Gastroesophageal sphincter (tissue), 4 donors: ENCODE measurements at regions not wholly inside any gene's neighbourhood (a gene's known extent, or its start where the extent isn't known, plus 50 kb on each side); places are given as distances from the start of the nearest gene placed in this dataset.

Source experiments
- ATAC-seq: fragments of 150-250 bp; one replicate; pipeline ENCODE4 v1.9.1; 2016; ENCODE audit warnings: mild to moderate bottlenecking, moderate library complexity
- H3K27ac ChIP-seq, 4 donors: fragments of 200-600 bp; sonication (generic) in 3 of 4; 1 replicate in 3 of 4; 2 replicates in 1 of 4; pipeline ENCODE4 v1.5.1; 2016 to 2019
- H3K27me3 ChIP-seq: fragments of 200-600 bp; sonication (generic); one replicate; pipeline ENCODE4 v1.5.1; 2019
- H3K36me3 ChIP-seq, 2 donors: fragments of 200-600 bp; sonication (generic); one replicate each; pipeline ENCODE4 v1.5.1; 2019; ENCODE audit warnings: control low read depth in 1 of 2
- H3K4me1 ChIP-seq, 3 donors: fragments of 200-600 bp; sonication (generic); 1 replicate in 2 of 3; 2 replicates in 1 of 3; pipeline ENCODE4 v1.5.1; 2016 to 2019; ENCODE audit warnings: control low read depth in 2 of 3
- H3K4me3 ChIP-seq, 2 donors: fragments of 200-600 bp; sonication (generic); one replicate each; pipeline ENCODE4 v1.5.1; 2019; ENCODE audit warnings: mild to moderate bottlenecking in 1 of 2, moderate library complexity in 1 of 2
- H3K9me3 ChIP-seq, 3 donors: fragments of 200-600 bp; sonication (generic); one replicate each; pipeline ENCODE4 v1.5.1; 2017 to 2019; ENCODE audit warnings: control low read depth in 2 of 3
- CTCF ChIP-seq, 4 experiments: fragments of 200-600 bp in 2 of 4; fragments of 450-650 bp in 2 of 4; sonication (generic) in 1 of 4; IDR thresholded peaks; one replicate each; pipeline ENCODE4 v1.5.1; 2017 to 2019; ENCODE audit warnings: antibody characterized with exemption in 4 of 4, mild to moderate bottlenecking in 2 of 4, moderate library complexity in 2 of 4
- EP300 ChIP-seq: sonication (generic); formaldehyde crosslinking; IDR thresholded peaks from one replicate; pipeline ENCODE4 v1.6.1; 2017; ENCODE audit warnings: antibody characterized with exemption, mild to moderate bottlenecking
- POLR2A ChIP-seq, 2 donors: fragments of 450-650 bp; IDR thresholded peaks; one replicate each; pipeline ENCODE4 v1.6.1; 2017; ENCODE audit warnings: antibody characterized with exemption in 2 of 2, mild to moderate bottlenecking in 2 of 2, moderate library complexity in 1 of 2
- POLR2AphosphoS5 ChIP-seq: sonication (generic); formaldehyde crosslinking; IDR thresholded peaks from one replicate; pipeline ENCODE4 v1.6.1; 2017; ENCODE audit warnings: antibody characterized with exemption
- WGBS, 2 donors: methylation state at CpG; one replicate each; pipeline ENCODE4 v1.1.5; 2018; ENCODE audit warnings: low coverage in 1 of 2; 5-methylcytosine and 5-hydroxymethylcytosine counted together

GRCh38 chr5:110965773-110966581, 105.5 kb upstream of the TSLP start:
- Histone ChIP-seq H3K27me3 (no peaks in the 10 kb centered on the region), H3K27ac (no peak overlapping the region), H3K9me3 (no peaks in the 10 kb centered on the region), H3K4me1 (peaks cover 0 to 15% (median 0%) of the 10 kb centered on the region in 3 donors), H3K36me3 (no peaks in the 10 kb centered on the region), H3K4me3 (no peak overlapping the region)
- 28 to 38% methylated on average over 3 of the region's 3 CpGs for WGBS, 2 donors
- no peak for TF ChIP-seq CTCF (IDR thresholded peaks at IDR 0.05)
- no peak for TF ChIP-seq POLR2AphosphoS5
- TF ChIP-seq EP300 = no peak
- no peak for TF ChIP-seq POLR2A (IDR thresholded peaks at IDR 0.05)
- ATAC-seq = no peak

- no peak for TF ChIP-seq POLR2A (IDR thresholded peaks at IDR 0.05)
- no peak for TF ChIP-seq CTCF (IDR thresholded peaks at IDR 0.05)
- TF ChIP-seq EP300 = no peak
- no peak for TF ChIP-seq POLR2AphosphoS5
Measured at GRCh38 chr5:110968246-110969005, 103.1 kb upstream of the TSLP start.

GRCh38 chr5:110969502-110969901, 102.0 kb upstream of the TSLP start:
- 40 to 46% methylated on average over 3 of the region's 3 CpGs for WGBS, 2 donors

More at GRCh38 chr5:110968246-110969005, 103.1 kb upstream of the TSLP start:
- H3K27ac ChIP-seq = no peak overlapping the region
- H3K9me3 ChIP-seq = no peaks in the 10 kb centered on the region
- no peaks in the 10 kb centered on the region for H3K36me3 ChIP-seq
- 71 to 78% methylated on average over 4 of the region's 4 CpGs for WGBS, 2 donors
- no peak overlapping the region for H3K4me3 ChIP-seq
- no peak for ATAC-seq
- H3K4me1 ChIP-seq = peaks cover 0 to 15% (median 0%) of the 10 kb centered on the region in 3 donors
- H3K27me3 ChIP-seq = no peaks in the 10 kb centered on the region

GRCh38 chr5:110973510-110973909, 98.0 kb upstream of the TSLP start:
- H3K36me3 ChIP-seq = no peaks in the 10 kb centered on the region
- no peaks in the 10 kb centered on the region for H3K4me1 ChIP-seq
- WGBS, 2 donors = 34 to 70% methylated on average over 2 of the region's 2 CpGs
- no peaks in the 10 kb centered on the region for H3K9me3 ChIP-seq
- H3K27ac ChIP-seq = no peak overlapping the region
- no peak for TF ChIP-seq EP300
- no peak for TF ChIP-seq POLR2AphosphoS5
- TF ChIP-seq POLR2A (IDR thresholded peaks at IDR 0.05) = no peak
- TF ChIP-seq CTCF (IDR thresholded peaks at IDR 0.05) = no peak
- ATAC-seq = no peak
- no peaks in the 10 kb centered on the region for H3K27me3 ChIP-seq
- no peak overlapping the region for H3K4me3 ChIP-seq

More at GRCh38 chr5:110969502-110969901, 102.0 kb upstream of the TSLP start:
- H3K9me3 ChIP-seq = no peaks in the 10 kb centered on the region
- no peak overlapping the region for H3K27ac ChIP-seq
- no peak for ATAC-seq
- no peak overlapping the region for H3K4me3 ChIP-seq
- H3K36me3 ChIP-seq = no peaks in the 10 kb centered on the region
- peaks cover 0 to 15% (median 0%) of the 10 kb centered on the region in 3 donors for H3K4me1 ChIP-seq
- TF ChIP-seq EP300 = no peak
- no peak for TF ChIP-seq CTCF (IDR thresholded peaks at IDR 0.05)
- no peak for TF ChIP-seq POLR2A (IDR thresholded peaks at IDR 0.05)
- TF ChIP-seq POLR2AphosphoS5 = no peak
- no peaks in the 10 kb centered on the region for H3K27me3 ChIP-seq
